Keratinocyte (primary cell): ENCODE measurements at regions not wholly inside any gene's neighbourhood (a gene's known extent, or its start where the extent isn't known, plus 50 kb on each side); places are given as distances from the start of the nearest gene placed in this dataset.

Experiments
- DNase-seq: peaks from one replicate; pipeline ENCODE4 v3.0.0-alpha.2; 2011; ENCODE audit warnings: low read depth, missing footprints, low spot score
- FAIRE-seq: peaks from 2 replicates; lab custom pipeline; 2011; peaks lifted over from hg19 to GRCh38; lab: Jason Lieb, UNC
- H2AFZ ChIP-seq: 2 replicates; pipeline ENCODE4 v1.6.0; 2012; ENCODE audit warnings: low read length, control low read depth, inconsistent platforms; ENCODE audit not compliant: control insufficient read depth
- H3K27ac ChIP-seq: 2 replicates; pipeline ENCODE4 v1.5.1; 2011; ENCODE audit warnings: low read length; ENCODE audit not compliant: control insufficient read depth, insufficient read depth
- H3K27me3 ChIP-seq: 3 replicates; pipeline ENCODE4 v1.6.0; 2011; ENCODE audit warnings: low read length; ENCODE audit not compliant: control insufficient read depth, insufficient read depth; ENCODE audit errors: extremely low read depth
- H3K36me3 ChIP-seq, 2 experiments: 2 replicates in 1 of 2; 3 replicates in 1 of 2; pipeline ENCODE4 v1.5.1; 2011; ENCODE audit warnings: low read length in 2 of 2, mild to moderate bottlenecking in 1 of 2; ENCODE audit not compliant: control insufficient read depth in 2 of 2, insufficient read depth in 2 of 2; ENCODE audit errors: extremely low read depth in 1 of 2
- H3K4me1 ChIP-seq: 3 replicates; pipeline ENCODE4 v1.5.1; 2011; ENCODE audit warnings: low read length; ENCODE audit not compliant: control insufficient read depth, insufficient read depth; ENCODE audit errors: extremely low read depth
- H3K4me2 ChIP-seq: 3 replicates; pipeline ENCODE4 v1.6.0; 2011; ENCODE audit warnings: low read depth, low read length; ENCODE audit not compliant: control insufficient read depth, insufficient read depth; ENCODE audit errors: extremely low read depth
- H3K4me3 ChIP-seq, 3 experiments: fragments of 200-600 bp in 1 of 3; sonication (generic) in 1 of 3; 2 replicates in 2 of 3; 3 replicates in 1 of 3; pipeline ENCODE4 v1.5.1; 2011 to 2016; ENCODE audit warnings: low read length in 3 of 3, mild to moderate bottlenecking in 3 of 3, control low read depth in 2 of 3, inconsistent platforms in 1 of 3, low read depth in 1 of 3, mixed read lengths in 1 of 3, mixed run types in 1 of 3, moderate library complexity in 1 of 3; ENCODE audit not compliant: control insufficient read depth in 2 of 3, insufficient read depth in 2 of 3; ENCODE audit errors: extremely low read depth in 1 of 3
- H3K79me2 ChIP-seq: 2 replicates; pipeline ENCODE4 v1.6.0; 2012; ENCODE audit warnings: low read length; ENCODE audit not compliant: control insufficient read depth, insufficient read depth
- H3K9ac ChIP-seq: 3 replicates; pipeline ENCODE4 v1.6.0; 2011; ENCODE audit warnings: low read length; ENCODE audit not compliant: control insufficient read depth, insufficient read depth; ENCODE audit errors: extremely low read depth
- H3K9me1 ChIP-seq: 3 replicates; pipeline ENCODE4 v1.6.0; 2011; ENCODE audit warnings: low read length; ENCODE audit not compliant: control insufficient read depth, insufficient read depth; ENCODE audit errors: extremely low read depth
- H3K9me3 ChIP-seq: 2 replicates; pipeline ENCODE4 v1.5.1; 2012; ENCODE audit warnings: low read depth, low read length; ENCODE audit not compliant: control insufficient read depth
- H4K20me1 ChIP-seq: 3 replicates; pipeline ENCODE4 v1.6.0; 2011; ENCODE audit warnings: low read length; ENCODE audit not compliant: control insufficient read depth, insufficient read depth; ENCODE audit errors: extremely low read depth
- EZH2 ChIP-seq: IDR thresholded peaks from one replicate; pipeline ENCODE4 v1.6.1; 2012; ENCODE audit warnings: inconsistent platforms, mild to moderate bottlenecking, low read length, moderate library complexity
- dilution Hi-C: fragments of 300-500 bp; cut with MboI; formaldehyde crosslinking; loops from one replicate; pipeline ENCODE4 v1.7.0; 2020; ENCODE audit warnings: low sequenced_read_pairs; ENCODE audit not compliant: extremely low pct_ligation_motif_present
- TF ChIP-seq, protein P1 (sequence below), 3 experiments: IDR thresholded peaks in 1 of 3; conservative IDR thresholded peaks in 1 of 3; optimal IDR thresholded peaks in 1 of 3; 2 replicates in 2 of 3; 3 replicates in 1 of 3; pipeline versions ENCODE3 to v1.5.1; 2011; ENCODE audit warnings: low read length in 3 of 3, mild to moderate bottlenecking in 3 of 3, moderate library complexity in 2 of 3, control low read depth in 1 of 3, inconsistent platforms in 1 of 3; ENCODE audit not compliant: insufficient read depth in 2 of 3; ENCODE audit errors: extremely low read depth in 1 of 3

DNA sequence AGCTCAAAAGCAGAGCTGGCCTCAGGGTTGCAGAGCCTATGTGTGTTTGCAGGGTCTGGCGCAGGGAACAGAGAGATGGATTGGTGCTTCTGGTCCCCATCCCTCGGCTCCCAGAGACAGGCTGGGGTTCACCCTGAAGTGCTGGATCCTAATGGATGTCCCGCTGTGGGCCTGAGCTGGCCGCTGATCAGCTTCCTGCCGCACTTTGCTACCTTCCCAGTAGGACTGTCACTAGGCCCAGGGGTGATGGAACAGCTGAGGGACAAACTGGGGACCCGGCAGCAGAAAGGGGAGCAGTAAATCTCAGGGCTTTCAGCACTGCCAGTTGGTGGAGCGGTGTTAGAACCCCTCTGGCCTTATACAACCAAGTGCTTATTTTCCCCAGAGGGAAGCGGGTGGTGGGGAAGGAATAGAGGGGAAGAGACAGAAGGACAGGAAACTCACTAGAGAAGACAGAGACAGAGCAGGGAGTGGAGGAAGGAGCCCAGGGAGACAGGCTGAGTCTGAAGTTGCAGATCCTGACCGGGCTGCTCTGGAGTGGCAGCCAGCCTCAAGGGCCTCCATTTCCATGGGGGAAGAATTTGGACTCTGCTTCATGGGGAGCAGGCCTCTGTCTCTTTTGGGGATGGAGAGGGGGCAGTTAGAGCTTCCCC, 78.6 kb downstream of the MRM1 start:
- H2AFZ ChIP-seq: no peak overlapping the region
- dilution Hi-C loops: no loop called here
- H3K4me1 ChIP-seq: no peaks in the 10 kb centered on the region
- no peak for TF ChIP-seq EZH2
- TF ChIP-seq, protein P1, sequence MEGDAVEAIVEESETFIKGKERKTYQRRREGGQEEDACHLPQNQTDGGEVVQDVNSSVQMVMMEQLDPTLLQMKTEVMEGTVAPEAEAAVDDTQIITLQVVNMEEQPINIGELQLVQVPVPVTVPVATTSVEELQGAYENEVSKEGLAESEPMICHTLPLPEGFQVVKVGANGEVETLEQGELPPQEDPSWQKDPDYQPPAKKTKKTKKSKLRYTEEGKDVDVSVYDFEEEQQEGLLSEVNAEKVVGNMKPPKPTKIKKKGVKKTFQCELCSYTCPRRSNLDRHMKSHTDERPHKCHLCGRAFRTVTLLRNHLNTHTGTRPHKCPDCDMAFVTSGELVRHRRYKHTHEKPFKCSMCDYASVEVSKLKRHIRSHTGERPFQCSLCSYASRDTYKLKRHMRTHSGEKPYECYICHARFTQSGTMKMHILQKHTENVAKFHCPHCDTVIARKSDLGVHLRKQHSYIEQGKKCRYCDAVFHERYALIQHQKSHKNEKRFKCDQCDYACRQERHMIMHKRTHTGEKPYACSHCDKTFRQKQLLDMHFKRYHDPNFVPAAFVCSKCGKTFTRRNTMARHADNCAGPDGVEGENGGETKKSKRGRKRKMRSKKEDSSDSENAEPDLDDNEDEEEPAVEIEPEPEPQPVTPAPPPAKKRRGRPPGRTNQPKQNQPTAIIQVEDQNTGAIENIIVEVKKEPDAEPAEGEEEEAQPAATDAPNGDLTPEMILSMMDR (optimal IDR thresholded peaks at IDR 0.05 in 1 of 3, IDR thresholded peaks at IDR 0.05 in 1 of 3, conservative IDR thresholded peaks at IDR 0.05 in 1 of 3; ENCODE audit: extremely low read depth in 1 of 3, insufficient read depth in 2 of 3, low read length in 3 of 3): no peak
- H3K4me3 ChIP-seq: no peak overlapping the region
- DNase-seq: no peak
- no peak overlapping the region for H3K4me2 ChIP-seq
- H3K9me3 ChIP-seq: no peaks in the 10 kb centered on the region
- no peaks in the 10 kb centered on the region for H4K20me1 ChIP-seq
- H3K79me2 ChIP-seq: no peaks in the 10 kb centered on the region
- H3K9ac ChIP-seq: no peak overlapping the region
- no peaks in the 10 kb centered on the region for H3K9me1 ChIP-seq
- FAIRE-seq: no peak
- no peak overlapping the region for H3K27ac ChIP-seq
- no peaks in the 10 kb centered on the region for H3K36me3 ChIP-seq
- peaks cover 55% of the 10 kb centered on the region for H3K27me3 ChIP-seq

DNA sequence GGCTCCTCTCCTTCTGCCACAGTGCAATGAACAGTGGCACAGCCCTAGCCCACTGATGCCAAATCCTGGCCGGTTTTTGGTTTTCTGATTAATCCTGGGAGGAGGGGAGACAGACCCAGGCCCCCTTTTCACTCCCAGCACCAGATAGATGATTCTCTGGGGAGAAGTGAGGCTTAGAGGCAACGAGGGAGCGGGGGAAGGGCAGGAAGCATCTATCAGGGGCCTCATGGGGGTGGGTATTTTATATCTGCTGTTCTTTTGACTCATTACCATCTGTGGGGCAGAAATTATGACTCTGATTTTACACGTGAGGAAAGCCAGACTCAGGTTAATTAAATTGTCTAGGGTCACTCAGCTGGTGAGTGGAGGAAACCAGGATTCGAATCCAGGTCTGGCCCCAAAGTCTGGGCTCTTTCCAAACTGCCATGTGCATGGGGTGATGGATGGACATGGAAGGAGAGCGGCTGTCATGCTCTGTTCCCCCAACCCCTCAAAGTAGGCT, 79.4 kb downstream of the MRM1 start:
- Histone ChIP-seq H3K9me1 (no peaks in the 10 kb centered on the region), H3K9me3 (no peaks in the 10 kb centered on the region), H3K27ac (no peak overlapping the region), H2AFZ (no peak overlapping the region), H3K4me3 (no peak overlapping the region), H3K4me2 (no peak overlapping the region), H3K79me2 (no peaks in the 10 kb centered on the region), H3K36me3 (no peaks in the 10 kb centered on the region), H3K4me1 (peaks cover 2% of the 10 kb centered on the region), H4K20me1 (no peaks in the 10 kb centered on the region), H3K9ac (no peak overlapping the region), H3K27me3 (peaks cover 63% of the 10 kb centered on the region)
- FAIRE-seq (no peak), DNase-seq (no peak)
- no peak for TF ChIP-seq EZH2
- TF ChIP-seq, protein P1 (optimal IDR thresholded peaks at IDR 0.05 in 1 of 3, IDR thresholded peaks at IDR 0.05 in 1 of 3, conservative IDR thresholded peaks at IDR 0.05 in 1 of 3; ENCODE audit: extremely low read depth in 1 of 3, insufficient read depth in 2 of 3, low read length in 3 of 3): no peak
- dilution Hi-C loops: no loop called here
